ENCODE measurements at regions not wholly inside any gene's neighbourhood (a gene's known extent, or its start where the extent isn't known, plus 50 kb on each side); places are given as distances from the start of the nearest gene placed in this dataset.
"Not testable (repeated sequence)": the region's sequence is repeated elsewhere in the genome, so short reads cannot be mapped to it uniquely, and the experiment has no call there.

GRCh38 chr13:65631078-65631477 lies 1599.1 kb downstream of the PCDH9 start:
- ChIA-PET POLR2A (no interaction called here), CTCF (no interaction called here)

GRCh38 chr13:65629926-65630325 lies 1600.2 kb downstream of the PCDH9 start:
- POLR2A ChIA-PET, result no interaction called here
- CTCF ChIA-PET, result no interaction called here

GRCh38 chr13:65623148-65623547 lies 1607.0 kb downstream of the PCDH9 start:
- ChIA-PET CTCF (no interaction called here), POLR2A (no interaction called here)

GRCh38 chr13:65615506-65615905 lies 1614.6 kb downstream of the PCDH9 start:
- CTCF ChIA-PET, result no interaction called here
- POLR2A ChIA-PET, result no interaction called here

GRCh38 chr13:65613004-65613403 lies 1617.1 kb downstream of the PCDH9 start:
- POLR2A ChIA-PET, result no interaction called here
- CTCF ChIA-PET, result no interaction called here

- ChIA-PET POLR2A (no interaction called here), CTCF (no interaction called here)
These were observed 1620.8 kb downstream of the PCDH9 start for GRCh38 chr13:65609350-65609749.

GRCh38 chr13:65606622-65607021 lies 1623.5 kb downstream of the PCDH9 start:
- CTCF ChIA-PET, result no interaction called here
- POLR2A ChIA-PET, result no interaction called here

GRCh38 chr13:65605396-65605795 lies 1624.7 kb downstream of the PCDH9 start:
- POLR2A ChIA-PET, result no interaction called here
- CTCF ChIA-PET, result no interaction called here

GRCh38 chr13:65603160-65603559 lies 1627.0 kb downstream of the PCDH9 start:
- POLR2A ChIA-PET, result no interaction called here
- CTCF ChIA-PET, result no interaction called here

- CTCF ChIA-PET, result interaction anchor here (0.7 kb wide), 1 partner anchor 9 kb away, joined by 3 read pairs; no protein-coding TSS in a partner anchor
These were observed 1628.3 kb downstream of the PCDH9 start for GRCh38 chr13:65601855-65602254.

GRCh38 chr13:65600702-65601101 lies 1629.4 kb downstream of the PCDH9 start:
- POLR2A ChIA-PET, result no interaction called here

More at GRCh38 chr13:65601855-65602254, 1628.3 kb downstream of the PCDH9 start:
- POLR2A ChIA-PET, result no interaction called here

GRCh38 chr13:65597839-65598818 lies 1632.0 kb downstream of the PCDH9 start:
- ChIA-PET POLR2A (no interaction called here), CTCF (no interaction called here)

More at GRCh38 chr13:65600702-65601101, 1629.4 kb downstream of the PCDH9 start:
- CTCF ChIA-PET, result no interaction called here

- CTCF ChIA-PET, result no interaction called here
- POLR2A ChIA-PET, result no interaction called here
These were observed 1634.2 kb downstream of the PCDH9 start for GRCh38 chr13:65595916-65596315.

- CTCF ChIA-PET, result no interaction called here
These were observed 1635.8 kb downstream of the PCDH9 start for GRCh38 chr13:65594298-65594781.

GRCh38 chr13:65593298-65593874 lies 1636.8 kb downstream of the PCDH9 start:
- POLR2A ChIA-PET, result no interaction called here
- CTCF ChIA-PET, result interaction anchor here (0.6 kb wide), 1 partner anchor 8 kb away, joined by 3 read pairs; no protein-coding TSS in a partner anchor

More at GRCh38 chr13:65594298-65594781, 1635.8 kb downstream of the PCDH9 start:
- POLR2A ChIA-PET, result no interaction called here

- POLR2A ChIA-PET, result no interaction called here
- CTCF ChIA-PET, result interaction anchor here (0.6 kb wide), 1 partner anchor 9 kb away, joined by 3 read pairs; no protein-coding TSS in a partner anchor
These were observed 1637.4 kb downstream of the PCDH9 start for GRCh38 chr13:65592731-65593130.

- CTCF ChIA-PET, result no interaction called here
These were observed 1644.8 kb downstream of the PCDH9 start for GRCh38 chr13:65585346-65585745.

GRCh38 chr13:65584126-65584525 lies 1646.0 kb downstream of the PCDH9 start:
- CTCF ChIA-PET, result no interaction called here
- POLR2A ChIA-PET, result no interaction called here

More at GRCh38 chr13:65585346-65585745, 1644.8 kb downstream of the PCDH9 start:
- POLR2A ChIA-PET, result no interaction called here

GRCh38 chr13:65582160-65582559 lies 1648.0 kb downstream of the PCDH9 start:
- ChIA-PET POLR2A (no interaction called here), CTCF (no interaction called here)

- POLR2A ChIA-PET, CTCF ChIA-PET: not testable (repeated sequence)
These were observed 1665.6 kb downstream of the PCDH9 start for GRCh38 chr13:65564561-65564960.

- CTCF ChIA-PET, result no interaction called here
These were observed 1667.8 kb downstream of the PCDH9 start for GRCh38 chr13:65562305-65562704.

More at GRCh38 chr13:65562305-65562704, 1667.8 kb downstream of the PCDH9 start:
- POLR2A ChIA-PET, result no interaction called here

All from activated CD8-positive, alpha-beta memory T cell treated with anti-CD3 and anti-CD28 coated beads for 36 hours (primary cell).